K562 (cell line): ENCODE measurements at regions not wholly inside any gene's neighbourhood (a gene's known extent, or its start where the extent isn't known, plus 50 kb on each side); places are given as distances from the start of the nearest gene placed in this dataset.

Source experiments
- CTCF ChIP-seq, 3 experiments: IDR thresholded peaks in 2 of 3; conservative IDR thresholded peaks in 1 of 3; 2 replicates each; pipeline ENCODE4 v1.5.1; 2011 to 2012; ENCODE audit warnings: low read length in 3 of 3, mild to moderate bottlenecking in 3 of 3, control low read depth in 2 of 3, improper control_type of control experiment in 1 of 3, inconsistent platforms in 1 of 3, low read depth in 1 of 3, mixed read lengths in 1 of 3, moderate library complexity in 1 of 3; ENCODE audit not compliant: insufficient read depth in 2 of 3
- EHMT2 ChIP-seq: fragments of 450-650 bp; IDR thresholded peaks from 2 replicates; pipeline ENCODE4 v1.6.1; 2018; ENCODE audit warnings: antibody characterized with exemption
- HMG20A ChIP-seq: fragments of 450-650 bp; formaldehyde crosslinking; conservative IDR thresholded peaks from 2 replicates; pipeline ENCODE4 v1.4.0; 2020; ENCODE audit warnings: mild to moderate bottlenecking, mixed read lengths
- PREB ChIP-seq: sonication (generic); formaldehyde crosslinking; IDR thresholded peaks from 2 replicates; pipeline ENCODE4 v1.8.1; 2023; ENCODE audit warnings: mild to moderate bottlenecking, missing genetic modification reagents
- SIN3B ChIP-seq: fragments of 450-650 bp; IDR thresholded peaks from 2 replicates; pipeline ENCODE4 v1.6.1; 2017; ENCODE audit warnings: low read depth, mild to moderate bottlenecking, moderate library complexity
- ZNF740 ChIP-seq, 3 experiments: fragments of 200-800 bp in 1 of 3; sonication (Bioruptor generic) in 1 of 3; sonication (generic) in 1 of 3; formaldehyde crosslinking in 1 of 3; IDR thresholded peaks; 2 replicates each; pipeline versions ENCODE4 v1.6.1 to v1.8.0; 2016 to 2022; ENCODE audit warnings: mild to moderate bottlenecking in 2 of 3, missing compliant biosample characterization in 2 of 3, missing genetic modification characterization in 2 of 3, missing genetic modification reagents in 1 of 3
- TF ChIP-seq, protein P1 (sequence below), 2 experiments: fragments of 450-650 bp; IDR thresholded peaks; 2 replicates each; pipeline ENCODE4 v1.6.1; 2016
- TF ChIP-seq, protein P2 (sequence below): fragments of 450-650 bp; formaldehyde crosslinking; IDR thresholded peaks from 2 replicates; pipeline ENCODE4 v1.4.0; 2020; ENCODE audit warnings: mild to moderate bottlenecking, moderate library complexity
- TF ChIP-seq, protein P3 (sequence below), 2 experiments: fragments of 450-650 bp; formaldehyde crosslinking in 1 of 2; IDR thresholded peaks; 2 replicates each; pipeline versions ENCODE4 v1.4.0 to v1.6.1; 2014 to 2020; ENCODE audit warnings: mild to moderate bottlenecking in 2 of 2, borderline replicate concordance in 1 of 2, low read depth in 1 of 2
- TF ChIP-seq, protein P4 (sequence below): fragments of 250-450 bp; sonication (Bioruptor Pico); IDR thresholded peaks from 2 replicates; pipeline ENCODE4 v1.5.1; 2021; ENCODE audit warnings: mild to moderate bottlenecking

GRCh38 chr3:101932326-101933068 lies 83.2 kb downstream of the NFKBIZ start:
- TF ChIP-seq, protein P1, sequence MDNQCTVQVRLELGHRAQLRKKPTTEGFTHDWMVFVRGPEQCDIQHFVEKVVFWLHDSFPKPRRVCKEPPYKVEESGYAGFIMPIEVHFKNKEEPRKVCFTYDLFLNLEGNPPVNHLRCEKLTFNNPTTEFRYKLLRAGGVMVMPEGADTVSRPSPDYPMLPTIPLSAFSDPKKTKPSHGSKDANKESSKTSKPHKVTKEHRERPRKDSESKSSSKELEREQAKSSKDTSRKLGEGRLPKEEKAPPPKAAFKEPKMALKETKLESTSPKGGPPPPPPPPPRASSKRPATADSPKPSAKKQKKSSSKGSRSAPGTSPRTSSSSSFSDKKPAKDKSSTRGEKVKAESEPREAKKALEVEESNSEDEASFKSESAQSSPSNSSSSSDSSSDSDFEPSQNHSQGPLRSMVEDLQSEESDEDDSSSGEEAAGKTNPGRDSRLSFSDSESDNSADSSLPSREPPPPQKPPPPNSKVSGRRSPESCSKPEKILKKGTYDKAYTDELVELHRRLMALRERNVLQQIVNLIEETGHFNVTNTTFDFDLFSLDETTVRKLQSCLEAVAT (IDR thresholded peaks at IDR 0.05), result no peak
- TF ChIP-seq, protein P2, sequence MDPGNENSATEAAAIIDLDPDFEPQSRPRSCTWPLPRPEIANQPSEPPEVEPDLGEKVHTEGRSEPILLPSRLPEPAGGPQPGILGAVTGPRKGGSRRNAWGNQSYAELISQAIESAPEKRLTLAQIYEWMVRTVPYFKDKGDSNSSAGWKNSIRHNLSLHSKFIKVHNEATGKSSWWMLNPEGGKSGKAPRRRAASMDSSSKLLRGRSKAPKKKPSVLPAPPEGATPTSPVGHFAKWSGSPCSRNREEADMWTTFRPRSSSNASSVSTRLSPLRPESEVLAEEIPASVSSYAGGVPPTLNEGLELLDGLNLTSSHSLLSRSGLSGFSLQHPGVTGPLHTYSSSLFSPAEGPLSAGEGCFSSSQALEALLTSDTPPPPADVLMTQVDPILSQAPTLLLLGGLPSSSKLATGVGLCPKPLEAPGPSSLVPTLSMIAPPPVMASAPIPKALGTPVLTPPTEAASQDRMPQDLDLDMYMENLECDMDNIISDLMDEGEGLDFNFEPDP, result no peak
- TF ChIP-seq EHMT2 (no peak), CTCF (IDR thresholded peaks at IDR 0.05 in 2 of 3, conservative IDR thresholded peaks at IDR 0.05 in 1 of 3; ENCODE audit: insufficient read depth in 2 of 3, low read depth in 1 of 3, low read length in 3 of 3) (no peak), HMG20A (CRISPR knock-in tag) (no peak), PREB (no peak), ZNF740 (CRISPR knock-in tag; IDR thresholded peaks at IDR 0.05) (no peak), ZNF740 (tag; IDR thresholded peaks at IDR 0.05) (no peak), SIN3B (no peak)
- TF ChIP-seq, protein P3, sequence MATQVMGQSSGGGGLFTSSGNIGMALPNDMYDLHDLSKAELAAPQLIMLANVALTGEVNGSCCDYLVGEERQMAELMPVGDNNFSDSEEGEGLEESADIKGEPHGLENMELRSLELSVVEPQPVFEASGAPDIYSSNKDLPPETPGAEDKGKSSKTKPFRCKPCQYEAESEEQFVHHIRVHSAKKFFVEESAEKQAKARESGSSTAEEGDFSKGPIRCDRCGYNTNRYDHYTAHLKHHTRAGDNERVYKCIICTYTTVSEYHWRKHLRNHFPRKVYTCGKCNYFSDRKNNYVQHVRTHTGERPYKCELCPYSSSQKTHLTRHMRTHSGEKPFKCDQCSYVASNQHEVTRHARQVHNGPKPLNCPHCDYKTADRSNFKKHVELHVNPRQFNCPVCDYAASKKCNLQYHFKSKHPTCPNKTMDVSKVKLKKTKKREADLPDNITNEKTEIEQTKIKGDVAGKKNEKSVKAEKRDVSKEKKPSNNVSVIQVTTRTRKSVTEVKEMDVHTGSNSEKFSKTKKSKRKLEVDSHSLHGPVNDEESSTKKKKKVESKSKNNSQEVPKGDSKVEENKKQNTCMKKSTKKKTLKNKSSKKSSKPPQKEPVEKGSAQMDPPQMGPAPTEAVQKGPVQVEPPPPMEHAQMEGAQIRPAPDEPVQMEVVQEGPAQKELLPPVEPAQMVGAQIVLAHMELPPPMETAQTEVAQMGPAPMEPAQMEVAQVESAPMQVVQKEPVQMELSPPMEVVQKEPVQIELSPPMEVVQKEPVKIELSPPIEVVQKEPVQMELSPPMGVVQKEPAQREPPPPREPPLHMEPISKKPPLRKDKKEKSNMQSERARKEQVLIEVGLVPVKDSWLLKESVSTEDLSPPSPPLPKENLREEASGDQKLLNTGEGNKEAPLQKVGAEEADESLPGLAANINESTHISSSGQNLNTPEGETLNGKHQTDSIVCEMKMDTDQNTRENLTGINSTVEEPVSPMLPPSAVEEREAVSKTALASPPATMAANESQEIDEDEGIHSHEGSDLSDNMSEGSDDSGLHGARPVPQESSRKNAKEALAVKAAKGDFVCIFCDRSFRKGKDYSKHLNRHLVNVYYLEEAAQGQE (IDR thresholded peaks at IDR 0.05; ENCODE audit: borderline replicate concordance), result no peak
- TF ChIP-seq, protein P3 (CRISPR knock-in tag; IDR thresholded peaks at IDR 0.05; ENCODE audit: low read depth), result no peak
- TF ChIP-seq, protein P4, sequence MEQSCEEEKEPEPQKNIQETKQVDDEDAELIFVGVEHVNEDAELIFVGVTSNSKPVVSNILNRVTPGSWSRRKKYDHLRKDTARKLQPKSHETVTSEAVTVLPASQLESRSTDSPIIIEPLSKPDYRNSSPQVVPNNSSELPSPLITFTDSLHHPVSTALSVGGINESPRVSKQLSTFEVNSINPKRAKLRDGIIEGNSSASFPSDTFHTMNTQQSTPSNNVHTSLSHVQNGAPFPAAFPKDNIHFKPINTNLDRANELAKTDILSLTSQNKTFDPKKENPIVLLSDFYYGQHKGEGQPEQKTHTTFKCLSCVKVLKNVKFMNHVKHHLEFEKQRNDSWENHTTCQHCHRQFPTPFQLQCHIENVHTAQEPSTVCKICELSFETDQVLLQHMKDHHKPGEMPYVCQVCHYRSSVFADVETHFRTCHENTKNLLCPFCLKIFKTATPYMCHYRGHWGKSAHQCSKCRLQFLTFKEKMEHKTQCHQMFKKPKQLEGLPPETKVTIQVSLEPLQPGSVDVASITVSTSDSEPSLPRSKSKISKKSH (CRISPR knock-in tag), result no peak
